ENCODE measurements at regions not wholly inside any gene's neighbourhood (a gene's known extent, or its start where the extent isn't known, plus 50 kb on each side); places are given as distances from the start of the nearest gene placed in this dataset.
"Not testable (repeated sequence)": the region's sequence is repeated elsewhere in the genome, so short reads cannot be mapped to it uniquely, and the experiment has no call there.

GRCh38 chr16:64276646-64277045, 845.2 kb downstream of the CDH11 start:
- 86 to 95% methylated on average over 1 of the region's 1 CpG for WGBS, 2 donors
- Histone ChIP-seq H3K4me3 (replicated peaks in 1 of 3) (no peak overlapping the region), H3K4me1 (no peaks in the 10 kb centered on the region), H3K27me3 (no peaks in the 10 kb centered on the region), H3K36me3 (no peaks in the 10 kb centered on the region), H3K27ac (no peak overlapping the region), H3K9me3 (no peaks in the 10 kb centered on the region)
- DNase-seq = no peak
- no peak for TF ChIP-seq CTCF (IDR thresholded peaks at IDR 0.05)
- TF ChIP-seq POLR2A (IDR thresholded peaks at IDR 0.05) = no peak
- intact Hi-C loops (cut with DNase I) = no loop called here

GRCh38 chr16:64272028-64272427, 849.8 kb downstream of the CDH11 start:
- H3K4me3 ChIP-seq (replicated peaks in 1 of 3) = no peak overlapping the region
- intact Hi-C loops (cut with DNase I) = no loop called here
- no peak for DNase-seq

GRCh38 chr16:64269756-64270155, 852.1 kb downstream of the CDH11 start:
- no peak for DNase-seq
- TF ChIP-seq CTCF (IDR thresholded peaks at IDR 0.05) (no peak), POLR2A (IDR thresholded peaks at IDR 0.05) (no peak)
- Histone ChIP-seq H3K27ac (no peak overlapping the region), H3K4me3 (replicated peaks in 1 of 3) (no peak overlapping the region), H3K27me3 (no peaks in the 10 kb centered on the region), H3K9me3 (no peaks in the 10 kb centered on the region), H3K4me1 (no peaks in the 10 kb centered on the region), H3K36me3 (no peaks in the 10 kb centered on the region)
- intact Hi-C loops (cut with DNase I) = no loop called here
- WGBS, 2 donors = 78 to 91% methylated on average over 1 of the region's 1 CpG

More at GRCh38 chr16:64272028-64272427, 849.8 kb downstream of the CDH11 start:
- no peak for TF ChIP-seq CTCF (IDR thresholded peaks at IDR 0.05)
- TF ChIP-seq POLR2A (IDR thresholded peaks at IDR 0.05) = no peak
- H3K4me1 ChIP-seq = no peaks in the 10 kb centered on the region
- no peaks in the 10 kb centered on the region for H3K9me3 ChIP-seq
- no peaks in the 10 kb centered on the region for H3K27me3 ChIP-seq
- no peaks in the 10 kb centered on the region for H3K36me3 ChIP-seq
- no peak overlapping the region for H3K27ac ChIP-seq

GRCh38 chr16:64265756-64266155, 856.1 kb downstream of the CDH11 start:
- no peaks in the 10 kb centered on the region for H3K36me3 ChIP-seq
- no peak for DNase-seq
- intact Hi-C loops (cut with DNase I) = no loop called here
- no peak for TF ChIP-seq POLR2A (IDR thresholded peaks at IDR 0.05)
- TF ChIP-seq CTCF (IDR thresholded peaks at IDR 0.05) = no peak
- H3K27me3 ChIP-seq = no peaks in the 10 kb centered on the region
- H3K27ac ChIP-seq = no peak overlapping the region
- H3K9me3 ChIP-seq = no peaks in the 10 kb centered on the region
- no peak overlapping the region for H3K4me3 ChIP-seq (replicated peaks in 1 of 3)
- H3K4me1 ChIP-seq = no peaks in the 10 kb centered on the region

- DNase-seq; H3K9me3 ChIP-seq; H3K4me1 ChIP-seq; intact Hi-C loops (cut with DNase I); H3K36me3 ChIP-seq; H3K27me3 ChIP-seq; H3K27ac ChIP-seq; H3K4me3 ChIP-seq (replicated peaks in 1 of 3): not testable (repeated sequence)
- 95% methylated on average over 23 of the region's 23 CpGs for WGBS, 2 donors
Measured at GRCh38 chr16:64260631-64261401, 861.0 kb downstream of the CDH11 start.

Data from thyroid gland (tissue), 4 donors.